HG03108 (cell line): ENCODE measurements at regions not wholly inside any gene's neighbourhood (a gene's known extent, or its start where the extent isn't known, plus 50 kb on each side); places are given as distances from the start of the nearest gene placed in this dataset.
"Not testable (repeated sequence)": the region's sequence is repeated elsewhere in the genome, so short reads cannot be mapped to it uniquely, and the experiment has no call there.

Source experiments
- ATAC-seq: cut with Tn5 transposase; IDR thresholded peaks from one replicate; pipeline ENCODE4 v1.9.1; 2021; ENCODE audit warnings: moderate library complexity; ENCODE audit not compliant: unreplicated experiment

GRCh38 chr2:134062235-134062634 lies 191.6 kb upstream of the MGAT5 start:
- not testable (repeated sequence) for ATAC-seq

GRCh38 chr2:134063916-134064315 lies 190.0 kb upstream of the MGAT5 start:
- not testable (repeated sequence) for ATAC-seq

GRCh38 chr2:134070281-134070741 lies 183.6 kb upstream of the MGAT5 start:
- no peak for ATAC-seq

- ATAC-seq: no peak
These were observed 181.5 kb upstream of the MGAT5 start for GRCh38 chr2:134072341-134072740.

GRCh38 chr2:134073023-134073422 lies 180.8 kb upstream of the MGAT5 start:
- ATAC-seq: no peak

GRCh38 chr2:134074619-134075018 lies 179.3 kb upstream of the MGAT5 start:
- ATAC-seq: no peak

GRCh38 chr2:134075204-134075603 lies 178.7 kb upstream of the MGAT5 start:
- no peak for ATAC-seq

- no peak for ATAC-seq
These were observed 175.5 kb upstream of the MGAT5 start for GRCh38 chr2:134078354-134078753.

GRCh38 chr2:134079373-134079772 lies 174.5 kb upstream of the MGAT5 start:
- ATAC-seq: peak; percentile 98

- no peak for ATAC-seq
These were observed 173.3 kb upstream of the MGAT5 start for GRCh38 chr2:134080386-134081089.

- ATAC-seq: no peak
These were observed 172.5 kb upstream of the MGAT5 start for GRCh38 chr2:134081238-134081938.

- no peak for ATAC-seq
These were observed 170.3 kb upstream of the MGAT5 start for GRCh38 chr2:134083548-134083947.

GRCh38 chr2:134086594-134087219 lies 167.2 kb upstream of the MGAT5 start:
- no peak for ATAC-seq

GRCh38 chr2:134087371-134087921 lies 166.4 kb upstream of the MGAT5 start:
- peak; percentile 85 for ATAC-seq

GRCh38 chr2:134089454-134089853 lies 164.4 kb upstream of the MGAT5 start:
- ATAC-seq: no peak

- no peak for ATAC-seq
These were observed 156.1 kb upstream of the MGAT5 start for GRCh38 chr2:134097740-134098139.

- ATAC-seq: no peak
These were observed 155.6 kb upstream of the MGAT5 start for GRCh38 chr2:134098321-134098720.

GRCh38 chr2:134099273-134099672 lies 154.6 kb upstream of the MGAT5 start:
- no peak for ATAC-seq

GRCh38 chr2:134103196-134103595 lies 150.7 kb upstream of the MGAT5 start:
- no peak for ATAC-seq

GRCh38 chr2:134104754-134105153 lies 149.1 kb upstream of the MGAT5 start:
- no peak for ATAC-seq

GRCh38 chr2:134107402-134107801 lies 146.5 kb upstream of the MGAT5 start:
- no peak for ATAC-seq

GRCh38 chr2:134108113-134108512 lies 145.8 kb upstream of the MGAT5 start:
- no peak for ATAC-seq
